Activated T-cell treated with anti-CD3 and anti-CD28 coated beads, Interleukin-2, amount 50 U/mL, for 72 hours (primary cell): ENCODE measurements at regions not wholly inside any gene's neighbourhood (a gene's known extent, or its start where the extent isn't known, plus 50 kb on each side); places are given as distances from the start of the nearest gene placed in this dataset.
"Not testable (repeated sequence)": the region's sequence is repeated elsewhere in the genome, so short reads cannot be mapped to it uniquely, and the experiment has no call there.

Experiments
- ATAC-seq, 2 donors: fragments of 150-1000 bp; cut with Tn5 transposase; replicated peaks in 1 of 2; 2 replicates each; pipeline ENCODE4 v1.10.0; 2021; ENCODE audit warnings: moderate library complexity in 2 of 2, mild to moderate bottlenecking in 1 of 2
- DNase-seq, 2 donors: peaks; one replicate each; pipeline ENCODE4 v3.0.0; 2021 to 2022; ENCODE audit warnings: mixed read lengths in 1 of 2
- H3K27ac Mint-ChIP-seq: one replicate; pipeline ENCODE4 v1.8.0; 2022; ENCODE audit warnings: mild to moderate bottlenecking, moderate library complexity, mixed read lengths
- H3K27me3 Mint-ChIP-seq: one replicate; pipeline ENCODE4 v1.8.0; 2022; ENCODE audit warnings: low read depth, mixed read lengths
- H3K36me3 Mint-ChIP-seq, 2 donors: one replicate each; pipeline ENCODE4 v1.8.0; 2022; ENCODE audit warnings: mixed read lengths in 2 of 2, mild to moderate bottlenecking in 1 of 2; ENCODE audit not compliant: insufficient read depth in 2 of 2
- H3K4me1 Mint-ChIP-seq: one replicate; pipeline ENCODE4 v1.8.0; 2022; ENCODE audit warnings: low read depth, mixed read lengths
- H3K4me3 Mint-ChIP-seq, 2 donors: one replicate each; pipeline ENCODE4 v1.8.0; 2022; ENCODE audit warnings: mild to moderate bottlenecking in 2 of 2, mixed read lengths in 2 of 2, moderate library complexity in 2 of 2
- H3K9me3 Mint-ChIP-seq, 2 donors: one replicate each; pipeline ENCODE4 v1.8.0; 2022; ENCODE audit warnings: mixed read lengths in 2 of 2

- Mint-ChIP-seq H3K4me3 (no peak overlapping the region), H3K36me3 (peaks cover 0 to 3% of the 10 kb centered on the region in 2 donors), H3K27me3 (no peaks in the 10 kb centered on the region), H3K9me3 (peaks cover under 1 to 2% of the 10 kb centered on the region in 2 donors), H3K27ac (no peak overlapping the region), H3K4me1 (no peaks in the 10 kb centered on the region)
- ATAC-seq, result no peak
- no peak for DNase-seq
Measured at GRCh38 chr13:18233783-18234299, 947.8 kb downstream of the TUBA3C start.

- Mint-ChIP-seq H3K27ac (no peak overlapping the region), H3K27me3 (no peaks in the 10 kb centered on the region), H3K9me3 (no peaks in the 10 kb centered on the region), H3K4me1 (no peaks in the 10 kb centered on the region), H3K4me3 (no peak overlapping the region), H3K36me3 (peaks cover 0 to 3% of the 10 kb centered on the region in 2 donors)
- ATAC-seq (no peak), DNase-seq (no peak)
Measured at GRCh38 chr13:18232994-18233782, 948.4 kb downstream of the TUBA3C start.

- Mint-ChIP-seq H3K27ac (no peak overlapping the region), H3K9me3 (no peaks in the 10 kb centered on the region), H3K4me3 (no peak overlapping the region), H3K27me3 (no peaks in the 10 kb centered on the region), H3K36me3 (peaks cover 0 to 3% of the 10 kb centered on the region in 2 donors), H3K4me1 (no peaks in the 10 kb centered on the region)
- ATAC-seq, result no peak
- no peak for DNase-seq
Measured at GRCh38 chr13:18232298-18232993, 949.2 kb downstream of the TUBA3C start.

GRCh38 chr13:18224411-18224810 is 957.2 kb downstream of the TUBA3C start:
- H3K4me3 Mint-ChIP-seq, H3K36me3 Mint-ChIP-seq, H3K27me3 Mint-ChIP-seq, H3K27ac Mint-ChIP-seq, H3K4me1 Mint-ChIP-seq, H3K9me3 Mint-ChIP-seq, ATAC-seq: not testable (repeated sequence)
- DNase-seq, result peak in 1 of 2 donors; percentile 3

GRCh38 chr13:18214689-18215088 is 966.9 kb downstream of the TUBA3C start:
- H3K4me1 Mint-ChIP-seq, H3K9me3 Mint-ChIP-seq, DNase-seq, H3K4me3 Mint-ChIP-seq, H3K36me3 Mint-ChIP-seq, H3K27ac Mint-ChIP-seq, H3K27me3 Mint-ChIP-seq: not testable (repeated sequence)
- peak in 1 of 2 donors; percentile 21 for ATAC-seq

GRCh38 chr13:18213511-18213910 is 968.1 kb downstream of the TUBA3C start:
- not testable (repeated sequence) for H3K27ac Mint-ChIP-seq, H3K27me3 Mint-ChIP-seq, H3K4me1 Mint-ChIP-seq, DNase-seq, H3K9me3 Mint-ChIP-seq, H3K36me3 Mint-ChIP-seq, H3K4me3 Mint-ChIP-seq
- peak in 1 of 2 donors; percentile 18 for ATAC-seq

- Mint-ChIP-seq H3K4me3 (no peak overlapping the region), H3K9me3 (peaks cover 6 to 8% of the 10 kb centered on the region in 2 donors), H3K27ac (no peak overlapping the region), H3K4me1 (no peaks in the 10 kb centered on the region), H3K27me3 (no peaks in the 10 kb centered on the region), H3K36me3 (peaks cover 4 to 5% of the 10 kb centered on the region in 2 donors)
- DNase-seq, result peak in 1 of 2 donors; percentile 18
- peak; percentile 51 to 66 for ATAC-seq
Measured at GRCh38 chr13:18212873-18213272, 968.8 kb downstream of the TUBA3C start.

GRCh38 chr13:18211752-18212560 is 969.7 kb downstream of the TUBA3C start:
- H3K27me3 Mint-ChIP-seq, H3K4me1 Mint-ChIP-seq, H3K9me3 Mint-ChIP-seq, H3K36me3 Mint-ChIP-seq, H3K4me3 Mint-ChIP-seq: not testable (repeated sequence)
- DNase-seq (peak; percentile 4 to 12), ATAC-seq (peak; percentile 78 to 82)
- peak overlapping the region; percentile 2 for H3K27ac Mint-ChIP-seq

- not testable (repeated sequence) for ATAC-seq, H3K4me1 Mint-ChIP-seq, H3K27me3 Mint-ChIP-seq
Measured at GRCh38 chr13:18204614-18205178, 976.9 kb downstream of the TUBA3C start.

GRCh38 chr13:18195365-18195678 is 986.3 kb downstream of the TUBA3C start:
- H3K9me3 Mint-ChIP-seq, H3K27me3 Mint-ChIP-seq, H3K4me1 Mint-ChIP-seq, ATAC-seq, H3K4me3 Mint-ChIP-seq, H3K27ac Mint-ChIP-seq, H3K36me3 Mint-ChIP-seq, DNase-seq: not testable (repeated sequence)

More at GRCh38 chr13:18204614-18205178, 976.9 kb downstream of the TUBA3C start:
- DNase-seq, H3K9me3 Mint-ChIP-seq, H3K4me3 Mint-ChIP-seq, H3K36me3 Mint-ChIP-seq, H3K27ac Mint-ChIP-seq: not testable (repeated sequence)

GRCh38 chr13:18194631-18195364 is 986.8 kb downstream of the TUBA3C start:
- H3K27ac Mint-ChIP-seq, H3K9me3 Mint-ChIP-seq, DNase-seq, H3K36me3 Mint-ChIP-seq, H3K4me3 Mint-ChIP-seq, H3K4me1 Mint-ChIP-seq, H3K27me3 Mint-ChIP-seq: not testable (repeated sequence)
- peak in 1 of 2 donors; percentile 53 for ATAC-seq

- DNase-seq, H3K27me3 Mint-ChIP-seq, H3K9me3 Mint-ChIP-seq, H3K4me1 Mint-ChIP-seq, H3K36me3 Mint-ChIP-seq, H3K27ac Mint-ChIP-seq, ATAC-seq, H3K4me3 Mint-ChIP-seq: not testable (repeated sequence)
Measured at GRCh38 chr13:18194104-18194503, 987.5 kb downstream of the TUBA3C start.
